Natural killer cell treated with Interleukin-12 subunit alpha and Interleukin-12 subunit beta and Interleukin-15 and Interleukin-18, amount 100 ng/mL, for 72 hours (primary cell): ENCODE measurements at regions not wholly inside any gene's neighbourhood (a gene's known extent, or its start where the extent isn't known, plus 50 kb on each side); places are given as distances from the start of the nearest gene placed in this dataset.

Source experiments
- ATAC-seq, 2 donors: fragments of 150-1000 bp; cut with Tn5 transposase in 1 of 2; sonication (Bioruptor Pico), chemical (Tn5 transposase) in 1 of 2; 2 replicates each; pipeline ENCODE4 v1.10.0; 2021
- DNase-seq: peaks from one replicate; pipeline ENCODE4 v3.0.0; 2022; ENCODE audit warnings: low spot score
- H3K27ac Mint-ChIP-seq, 2 donors: 1 replicate in 1 of 2; 2 replicates in 1 of 2; pipeline ENCODE4 v1.8.0; 2022; ENCODE audit warnings: mixed read lengths in 2 of 2, mild to moderate bottlenecking in 1 of 2, moderate library complexity in 1 of 2
- H3K27me3 Mint-ChIP-seq, 2 donors: 1 replicate in 1 of 2; 2 replicates in 1 of 2; pipeline ENCODE4 v1.8.0; 2022; ENCODE audit warnings: mixed read lengths in 2 of 2
- H3K36me3 Mint-ChIP-seq: one replicate; pipeline ENCODE4 v1.8.0; 2022; ENCODE audit warnings: mixed read lengths
- H3K4me1 Mint-ChIP-seq, 2 donors: 1 replicate in 1 of 2; 2 replicates in 1 of 2; pipeline ENCODE4 v1.8.0; 2022; ENCODE audit warnings: low read depth in 2 of 2, mixed read lengths in 2 of 2, mild to moderate bottlenecking in 1 of 2
- H3K4me3 Mint-ChIP-seq: one replicate; pipeline ENCODE4 v1.8.0; 2022; ENCODE audit warnings: mixed read lengths
- H3K9me3 Mint-ChIP-seq: 2 replicates; pipeline ENCODE4 v1.8.0; 2022; ENCODE audit warnings: mixed read lengths

GRCh38 chr2:10990561-10991111, 78.9 kb downstream of the KCNF1 start:
- Mint-ChIP-seq H3K4me3 (no peak overlapping the region), H3K36me3 (no peaks in the 10 kb centered on the region), H3K4me1 (no peaks in the 10 kb centered on the region), H3K27ac (no peak overlapping the region), H3K27me3 (peaks cover 0 to 4% of the 10 kb centered on the region in 2 donors), H3K9me3 (no peaks in the 10 kb centered on the region)
- DNase-seq = no peak
- ATAC-seq = peak in 1 of 2 donors; percentile 54

- Mint-ChIP-seq H3K4me1 (no peaks in the 10 kb centered on the region), H3K27me3 (peaks cover 0 to 4% of the 10 kb centered on the region in 2 donors), H3K36me3 (no peaks in the 10 kb centered on the region), H3K4me3 (no peak overlapping the region), H3K9me3 (no peaks in the 10 kb centered on the region), H3K27ac (no peak overlapping the region)
- DNase-seq (no peak), ATAC-seq (no peak)
These were observed 80.5 kb downstream of the KCNF1 start for GRCh38 chr2:10992023-10992791.

- DNase-seq = no peak
- Mint-ChIP-seq H3K27me3 (peaks cover 0 to 4% of the 10 kb centered on the region in 2 donors), H3K4me3 (no peak overlapping the region), H3K27ac (no peak overlapping the region), H3K4me1 (no peaks in the 10 kb centered on the region), H3K9me3 (no peaks in the 10 kb centered on the region), H3K36me3 (no peaks in the 10 kb centered on the region)
- ATAC-seq = peak in 1 of 2 donors; percentile 26
These were observed 81.3 kb downstream of the KCNF1 start for GRCh38 chr2:10993001-10993481.

- Mint-ChIP-seq H3K27ac (no peak overlapping the region), H3K4me3 (no peak overlapping the region), H3K4me1 (no peaks in the 10 kb centered on the region), H3K9me3 (no peaks in the 10 kb centered on the region), H3K27me3 (peaks cover 0 to 4% of the 10 kb centered on the region in 2 donors), H3K36me3 (no peaks in the 10 kb centered on the region)
- DNase-seq (no peak), ATAC-seq (no peak)
These were observed 83.7 kb downstream of the KCNF1 start for GRCh38 chr2:10995366-10995970.

DNA sequence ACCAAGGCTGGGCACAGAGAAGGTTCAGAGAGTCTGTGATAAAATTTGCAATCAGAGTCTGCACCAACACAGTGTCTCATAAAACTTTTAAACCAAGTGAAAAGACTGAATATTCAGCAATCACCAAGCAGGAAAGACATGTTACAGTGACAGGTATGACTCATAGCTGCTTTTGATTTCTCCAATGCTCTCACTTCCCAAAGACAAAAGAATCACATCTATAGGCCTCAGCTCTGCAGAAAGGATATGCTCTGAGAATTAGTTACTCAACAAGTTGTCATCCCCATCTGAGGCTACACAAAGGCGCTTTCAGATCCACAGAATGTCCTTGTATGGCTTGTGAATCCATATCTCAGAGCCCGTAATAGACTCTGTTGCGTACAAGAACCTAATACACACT, 92.5 kb downstream of the KCNF1 start:
- ATAC-seq (no peak), DNase-seq (no peak)
- no peaks in the 10 kb centered on the region for H3K9me3 Mint-ChIP-seq
- H3K27me3 Mint-ChIP-seq = peaks cover 12 to 22% of the 10 kb centered on the region in 2 donors
- no peak overlapping the region for H3K27ac Mint-ChIP-seq
- no peak overlapping the region for H3K4me3 Mint-ChIP-seq
- no peaks in the 10 kb centered on the region for H3K4me1 Mint-ChIP-seq
- H3K36me3 Mint-ChIP-seq = no peaks in the 10 kb centered on the region

- DNase-seq (no peak), ATAC-seq (no peak)
- H3K36me3 Mint-ChIP-seq = no peaks in the 10 kb centered on the region
- no peak overlapping the region for H3K4me3 Mint-ChIP-seq
- no peaks in the 10 kb centered on the region for H3K9me3 Mint-ChIP-seq
- H3K27ac Mint-ChIP-seq = no peak overlapping the region
- H3K4me1 Mint-ChIP-seq = no peaks in the 10 kb centered on the region
- peaks cover 12 to 22% of the 10 kb centered on the region in 2 donors for H3K27me3 Mint-ChIP-seq
These were observed 93.3 kb downstream of the KCNF1 start for GRCh38 chr2:11005032-11005431.

DNA sequence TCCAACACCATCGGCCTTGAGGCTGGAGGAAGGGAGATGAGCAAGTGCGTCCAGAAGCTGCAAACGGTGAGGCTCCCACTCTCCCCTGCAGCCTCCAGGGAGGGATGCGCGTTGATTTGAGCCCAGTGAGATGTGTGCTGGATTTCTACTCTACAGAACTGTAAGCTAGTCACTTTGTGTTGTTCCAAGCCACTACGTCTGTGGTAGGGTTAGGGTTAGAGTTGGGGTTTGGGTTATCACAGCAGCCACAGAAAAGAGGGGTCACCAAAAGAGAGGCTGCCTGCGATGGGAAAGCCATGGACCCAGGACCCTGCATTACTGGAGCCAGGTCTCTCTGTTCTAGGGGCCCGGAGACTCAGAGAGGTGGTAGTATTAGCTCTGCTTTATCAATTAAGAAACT, 94.5 kb downstream of the KCNF1 start:
- Mint-ChIP-seq H3K36me3 (no peaks in the 10 kb centered on the region), H3K27ac (no peak overlapping the region), H3K4me1 (no peaks in the 10 kb centered on the region), H3K9me3 (no peaks in the 10 kb centered on the region), H3K4me3 (no peak overlapping the region), H3K27me3 (peaks cover 15 to 22% of the 10 kb centered on the region in 2 donors)
- no peak for ATAC-seq
- no peak for DNase-seq

DNA sequence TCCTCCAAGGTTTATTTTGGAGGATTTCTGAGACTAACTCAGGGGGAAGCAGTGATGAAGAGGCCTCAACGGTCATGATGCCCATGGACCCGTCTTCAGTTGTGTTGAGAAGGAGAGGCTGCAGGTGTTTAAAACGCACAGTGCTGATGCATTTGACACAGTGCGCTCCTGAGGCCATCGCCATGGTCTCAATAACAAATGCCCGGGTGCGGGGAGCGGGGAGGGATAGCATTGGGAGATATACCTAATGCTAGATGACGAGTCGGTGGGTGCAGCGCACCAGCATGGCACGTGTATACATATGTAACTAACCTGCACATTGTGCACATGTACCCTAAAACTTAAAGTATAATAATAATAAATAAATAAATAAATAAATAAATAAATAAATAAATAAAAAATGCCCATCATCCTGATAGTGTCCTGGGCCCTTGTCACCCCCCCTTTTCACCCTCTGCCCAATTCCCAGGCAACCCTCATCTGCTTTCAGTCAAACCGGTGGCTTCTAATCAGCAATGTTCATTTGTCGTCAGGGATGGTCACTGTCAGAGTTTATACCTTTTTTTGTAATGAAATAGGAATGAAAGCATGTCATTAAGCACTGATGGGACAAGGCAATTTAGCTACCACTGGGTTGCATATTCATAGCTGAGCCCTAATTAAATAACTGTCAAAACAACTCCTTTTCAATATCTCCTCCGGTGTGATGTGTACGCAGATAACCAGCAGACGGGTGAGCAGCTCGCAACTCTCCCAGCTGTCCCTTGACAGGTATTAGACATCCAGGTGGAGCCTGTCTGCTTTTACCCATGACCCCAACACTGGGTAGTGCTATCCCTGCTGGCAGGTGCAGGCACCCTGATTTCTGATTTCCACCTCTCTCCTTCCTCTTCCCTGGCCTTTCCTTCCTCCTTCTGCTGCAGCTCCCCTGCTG, 95.9 kb downstream of the KCNF1 start:
- Mint-ChIP-seq H3K27me3 (peaks cover 12 to 16% of the 10 kb centered on the region in 2 donors), H3K4me1 (no peaks in the 10 kb centered on the region), H3K27ac (no peak overlapping the region), H3K36me3 (no peaks in the 10 kb centered on the region), H3K9me3 (no peaks in the 10 kb centered on the region), H3K4me3 (no peak overlapping the region)
- DNase-seq = no peak
- ATAC-seq = no peak

- peaks cover 10 to 14% of the 10 kb centered on the region in 2 donors for H3K27me3 Mint-ChIP-seq
- H3K4me3 Mint-ChIP-seq = no peak overlapping the region
- no peak overlapping the region for H3K27ac Mint-ChIP-seq
- no peaks in the 10 kb centered on the region for H3K9me3 Mint-ChIP-seq
- no peaks in the 10 kb centered on the region for H3K4me1 Mint-ChIP-seq
- ATAC-seq (no peak), DNase-seq (no peak)
- no peaks in the 10 kb centered on the region for H3K36me3 Mint-ChIP-seq
These were observed 97.0 kb downstream of the KCNF1 start for GRCh38 chr2:11008773-11009172.

GRCh38 chr2:11009176-11009575, 97.4 kb downstream of the KCNF1 start:
- H3K36me3 Mint-ChIP-seq = no peaks in the 10 kb centered on the region
- H3K27ac Mint-ChIP-seq = no peak overlapping the region
- H3K27me3 Mint-ChIP-seq = peaks cover 6 to 14% of the 10 kb centered on the region in 2 donors
- H3K4me3 Mint-ChIP-seq = no peak overlapping the region
- H3K4me1 Mint-ChIP-seq = no peaks in the 10 kb centered on the region
- no peak for ATAC-seq
- DNase-seq = no peak
- H3K9me3 Mint-ChIP-seq = no peaks in the 10 kb centered on the region

- Mint-ChIP-seq H3K9me3 (no peaks in the 10 kb centered on the region), H3K27ac (no peak overlapping the region), H3K27me3 (peaks cover 0 to 13% of the 10 kb centered on the region in 2 donors), H3K36me3 (no peaks in the 10 kb centered on the region), H3K4me1 (no peaks in the 10 kb centered on the region), H3K4me3 (no peak overlapping the region)
- DNase-seq (no peak), ATAC-seq (no peak)
These were observed 98.2 kb downstream of the KCNF1 start for GRCh38 chr2:11009891-11010290.

- Mint-ChIP-seq H3K36me3 (no peaks in the 10 kb centered on the region), H3K4me3 (no peak overlapping the region), H3K9me3 (no peaks in the 10 kb centered on the region), H3K27me3 (peaks cover 11 to 13% of the 10 kb centered on the region in 2 donors), H3K4me1 (no peaks in the 10 kb centered on the region), H3K27ac (no peak overlapping the region)
- no peak for ATAC-seq
- DNase-seq = no peak
These were observed 99.6 kb downstream of the KCNF1 start for GRCh38 chr2:11011359-11011758.

- ATAC-seq (no peak), DNase-seq (no peak)
- Mint-ChIP-seq H3K36me3 (no peaks in the 10 kb centered on the region), H3K9me3 (no peaks in the 10 kb centered on the region), H3K27ac (no peak overlapping the region), H3K4me3 (no peak overlapping the region), H3K27me3 (peaks cover 11 to 13% of the 10 kb centered on the region in 2 donors), H3K4me1 (no peaks in the 10 kb centered on the region)
These were observed 100.5 kb downstream of the KCNF1 start for GRCh38 chr2:11012131-11012693.
